HG03432 (cell line): ENCODE measurements at regions not wholly inside any gene's neighbourhood (a gene's known extent, or its start where the extent isn't known, plus 50 kb on each side); places are given as distances from the start of the nearest gene placed in this dataset.
"Not testable (repeated sequence)": the region's sequence is repeated elsewhere in the genome, so short reads cannot be mapped to it uniquely, and the experiment has no call there.

ENCODE experiments used
- ATAC-seq: cut with Tn5 transposase; IDR thresholded peaks from one replicate; pipeline ENCODE4 v1.9.1; 2021; ENCODE audit warnings: mild to moderate bottlenecking, moderate library complexity; ENCODE audit not compliant: unreplicated experiment

- ATAC-seq, result no peak
These were observed 183.8 kb upstream of the ITGA1 start for GRCh38 chr5:52603778-52604554.

GRCh38 chr5:52605317-52606313 lies 182.1 kb upstream of the ITGA1 start:
- ATAC-seq, result no peak

GRCh38 chr5:52607227-52607824 lies 180.4 kb upstream of the ITGA1 start:
- no peak for ATAC-seq

- ATAC-seq, result no peak
These were observed 167.4 kb upstream of the ITGA1 start for GRCh38 chr5:52620315-52620714.

GRCh38 chr5:52623291-52623690 lies 164.4 kb upstream of the ITGA1 start:
- ATAC-seq, result no peak

- no peak for ATAC-seq
These were observed 163.4 kb upstream of the ITGA1 start for GRCh38 chr5:52624291-52624690.

- ATAC-seq, result no peak
These were observed 161.4 kb upstream of the ITGA1 start for GRCh38 chr5:52626312-52626711.

- ATAC-seq, result no peak
These were observed 160.0 kb upstream of the ITGA1 start for GRCh38 chr5:52627740-52628139.

- no peak for ATAC-seq
These were observed 155.4 kb upstream of the ITGA1 start for GRCh38 chr5:52632281-52632680.

GRCh38 chr5:52634171-52634570 lies 153.5 kb upstream of the ITGA1 start:
- ATAC-seq, result not testable (repeated sequence)

- ATAC-seq, result no peak
These were observed 149.0 kb upstream of the ITGA1 start for GRCh38 chr5:52638732-52639131.

- no peak for ATAC-seq
These were observed 139.0 kb upstream of the ITGA1 start for GRCh38 chr5:52648726-52649125.

- no peak for ATAC-seq
These were observed 132.6 kb upstream of the ITGA1 start for GRCh38 chr5:52655163-52655562.

- ATAC-seq, result no peak
These were observed 131.0 kb upstream of the ITGA1 start for GRCh38 chr5:52656569-52657246.

- ATAC-seq, result no peak
These were observed 130.5 kb upstream of the ITGA1 start for GRCh38 chr5:52657247-52657645.

GRCh38 chr5:52658246-52658645 lies 129.5 kb upstream of the ITGA1 start:
- ATAC-seq, result no peak

- no peak for ATAC-seq
These were observed 127.1 kb upstream of the ITGA1 start for GRCh38 chr5:52660621-52661020.

GRCh38 chr5:52661903-52662595 lies 125.7 kb upstream of the ITGA1 start:
- no peak for ATAC-seq

- ATAC-seq, result no peak
These were observed 122.2 kb upstream of the ITGA1 start for GRCh38 chr5:52665559-52665958.

GRCh38 chr5:52668139-52668538 lies 119.6 kb upstream of the ITGA1 start:
- ATAC-seq, result no peak
